ENCODE measurements at regions not wholly inside any gene's neighbourhood (a gene's known extent, or its start where the extent isn't known, plus 50 kb on each side); places are given as distances from the start of the nearest gene placed in this dataset.

DNA sequence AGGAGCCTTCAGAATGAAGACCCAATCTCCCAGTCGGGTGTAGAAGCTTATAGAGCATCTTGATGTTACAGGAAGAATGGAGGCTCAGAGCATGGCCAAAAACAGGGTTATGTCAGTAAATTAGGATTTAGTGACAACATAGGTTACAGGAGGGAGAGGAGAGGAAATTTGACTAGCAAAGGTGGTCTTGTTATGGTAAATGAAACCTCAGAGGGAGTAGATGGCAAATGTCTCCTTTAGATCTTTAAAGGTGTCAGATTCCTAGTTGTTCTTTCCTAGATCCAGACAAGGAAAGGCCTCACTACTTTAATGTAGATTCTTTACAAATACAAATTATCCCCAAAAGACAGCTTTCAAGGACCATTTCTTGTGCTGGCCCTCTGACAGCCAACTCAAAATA lies 465.0 kb downstream of the DMRTA1 start:
- no peak overlapping the region for H3K27ac Mint-ChIP-seq
- Histone ChIP-seq H3K27me3 (no peaks in the 10 kb centered on the region), H3K4me2 (no peak overlapping the region), H2AFZ (replicated peaks) (no peak overlapping the region), H3F3A (ENCODE audit: low read depth) (no peaks in the 10 kb centered on the region), H3K27ac (no peak overlapping the region), H3K9ac (no peak overlapping the region), H3K4me3 (no peak overlapping the region), H3K4me1 (no peaks in the 10 kb centered on the region), H3K79me2 (ENCODE audit: low read depth) (no peaks in the 10 kb centered on the region), H4K20me1 (ENCODE audit: low read depth) (no peaks in the 10 kb centered on the region), H3K9me3 (ENCODE audit: low read depth) (no peaks in the 10 kb centered on the region), H3K36me3 (no peaks in the 10 kb centered on the region)
- no peaks in the 10 kb centered on the region for H3K27me3 Mint-ChIP-seq (ENCODE audit: insufficient read depth, low read depth)
- DNase-seq (ENCODE audit: low spot score), result no peak
- H3K36me3 Mint-ChIP-seq, result no peaks in the 10 kb centered on the region
- TF ChIP-seq EZH2 (IDR thresholded peaks at IDR 0.05) (no peak), EZH2phosphoT487 (IDR thresholded peaks at IDR 0.05) (no peak), CTCF (IDR thresholded peaks at IDR 0.05) (no peak)
- H3K4me3 Mint-ChIP-seq, result no peak overlapping the region
- H3K9me3 Mint-ChIP-seq, result no peaks in the 10 kb centered on the region
- H3K4me1 Mint-ChIP-seq, result no peaks in the 10 kb centered on the region

GRCh38 chr9:22913026-22913425 lies 466.4 kb downstream of the DMRTA1 start:
- no peak overlapping the region for H3K27ac Mint-ChIP-seq
- Histone ChIP-seq H3K27ac (no peak overlapping the region), H3K4me3 (no peak overlapping the region), H3K79me2 (ENCODE audit: low read depth) (no peaks in the 10 kb centered on the region), H3F3A (ENCODE audit: low read depth) (no peaks in the 10 kb centered on the region), H4K20me1 (ENCODE audit: low read depth) (no peaks in the 10 kb centered on the region), H3K4me2 (no peak overlapping the region), H3K27me3 (no peaks in the 10 kb centered on the region), H3K9ac (no peak overlapping the region), H3K36me3 (no peaks in the 10 kb centered on the region), H2AFZ (replicated peaks) (no peak overlapping the region), H3K4me1 (no peaks in the 10 kb centered on the region), H3K9me3 (ENCODE audit: low read depth) (no peaks in the 10 kb centered on the region)
- no peak for TF ChIP-seq CTCF (IDR thresholded peaks at IDR 0.05)
- no peak for TF ChIP-seq EZH2phosphoT487 (IDR thresholded peaks at IDR 0.05)
- TF ChIP-seq EZH2 (IDR thresholded peaks at IDR 0.05), result no peak
- H3K4me1 Mint-ChIP-seq, result no peaks in the 10 kb centered on the region
- H3K9me3 Mint-ChIP-seq, result no peaks in the 10 kb centered on the region
- H3K4me3 Mint-ChIP-seq, result no peak overlapping the region
- no peaks in the 10 kb centered on the region for H3K36me3 Mint-ChIP-seq
- no peaks in the 10 kb centered on the region for H3K27me3 Mint-ChIP-seq (ENCODE audit: insufficient read depth, low read depth)
- no peak for DNase-seq (ENCODE audit: low spot score)

GRCh38 chr9:22913518-22913917 lies 466.9 kb downstream of the DMRTA1 start:
- H3K36me3 Mint-ChIP-seq, result no peaks in the 10 kb centered on the region
- no peaks in the 10 kb centered on the region for H3K9me3 Mint-ChIP-seq
- no peak for TF ChIP-seq CTCF (IDR thresholded peaks at IDR 0.05)
- no peak for TF ChIP-seq EZH2phosphoT487 (IDR thresholded peaks at IDR 0.05)
- no peak for TF ChIP-seq EZH2 (IDR thresholded peaks at IDR 0.05)
- no peak for DNase-seq (ENCODE audit: low spot score)
- Histone ChIP-seq H3K4me1 (no peaks in the 10 kb centered on the region), H3K27ac (no peak overlapping the region), H2AFZ (replicated peaks) (no peak overlapping the region), H3K79me2 (ENCODE audit: low read depth) (no peaks in the 10 kb centered on the region), H3K4me2 (no peak overlapping the region), H3K4me3 (no peak overlapping the region), H3K9ac (no peak overlapping the region), H3F3A (ENCODE audit: low read depth) (no peaks in the 10 kb centered on the region), H3K36me3 (no peaks in the 10 kb centered on the region), H3K9me3 (ENCODE audit: low read depth) (no peaks in the 10 kb centered on the region), H4K20me1 (ENCODE audit: low read depth) (no peaks in the 10 kb centered on the region), H3K27me3 (no peaks in the 10 kb centered on the region)
- H3K4me1 Mint-ChIP-seq, result no peaks in the 10 kb centered on the region
- no peaks in the 10 kb centered on the region for H3K27me3 Mint-ChIP-seq (ENCODE audit: insufficient read depth, low read depth)
- no peak overlapping the region for H3K27ac Mint-ChIP-seq
- H3K4me3 Mint-ChIP-seq, result no peak overlapping the region

GRCh38 chr9:22916148-22916547 lies 469.5 kb downstream of the DMRTA1 start:
- Histone ChIP-seq H3K36me3 (no peaks in the 10 kb centered on the region), H3K27me3 (no peaks in the 10 kb centered on the region), H3K79me2 (ENCODE audit: low read depth) (no peaks in the 10 kb centered on the region), H3K4me3 (no peak overlapping the region), H3K4me2 (no peak overlapping the region), H3F3A (ENCODE audit: low read depth) (no peaks in the 10 kb centered on the region), H3K9me3 (ENCODE audit: low read depth) (no peaks in the 10 kb centered on the region), H3K27ac (no peak overlapping the region), H2AFZ (replicated peaks) (no peak overlapping the region), H3K4me1 (no peaks in the 10 kb centered on the region), H4K20me1 (ENCODE audit: low read depth) (no peaks in the 10 kb centered on the region), H3K9ac (no peak overlapping the region)
- DNase-seq (ENCODE audit: low spot score), result no peak
- no peaks in the 10 kb centered on the region for H3K9me3 Mint-ChIP-seq
- no peaks in the 10 kb centered on the region for H3K36me3 Mint-ChIP-seq
- TF ChIP-seq CTCF (IDR thresholded peaks at IDR 0.05), result no peak
- no peak for TF ChIP-seq EZH2phosphoT487 (IDR thresholded peaks at IDR 0.05)
- no peak for TF ChIP-seq EZH2 (IDR thresholded peaks at IDR 0.05)
- no peak overlapping the region for H3K27ac Mint-ChIP-seq
- H3K4me1 Mint-ChIP-seq, result no peaks in the 10 kb centered on the region
- no peaks in the 10 kb centered on the region for H3K27me3 Mint-ChIP-seq (ENCODE audit: insufficient read depth, low read depth)
- H3K4me3 Mint-ChIP-seq, result no peak overlapping the region

Measured in neural progenitor cell (in vitro differentiated cells).